Activated CD4-positive, CD25-positive, alpha-beta regulatory T cell treated with anti-CD3 and anti-CD28 coated beads, Interleukin-2, amount 50 U/mL, for 16 hours (primary cell): ENCODE measurements at regions not wholly inside any gene's neighbourhood (a gene's known extent, or its start where the extent isn't known, plus 50 kb on each side); places are given as distances from the start of the nearest gene placed in this dataset.
"Not testable (repeated sequence)": the region's sequence is repeated elsewhere in the genome, so short reads cannot be mapped to it uniquely, and the experiment has no call there.

ENCODE experiments used
- DNase-seq: peaks from one replicate; pipeline ENCODE4 v3.0.0-alpha.2; 2020; ENCODE audit warnings: low read depth, low spot score

- not testable (repeated sequence) for DNase-seq
Observed at GRCh38 chr10:8684916-8685315, 630.4 kb downstream of the GATA3 start.

GRCh38 chr10:8688881-8689280 is 634.4 kb downstream of the GATA3 start:
- DNase-seq: no peak

DNA sequence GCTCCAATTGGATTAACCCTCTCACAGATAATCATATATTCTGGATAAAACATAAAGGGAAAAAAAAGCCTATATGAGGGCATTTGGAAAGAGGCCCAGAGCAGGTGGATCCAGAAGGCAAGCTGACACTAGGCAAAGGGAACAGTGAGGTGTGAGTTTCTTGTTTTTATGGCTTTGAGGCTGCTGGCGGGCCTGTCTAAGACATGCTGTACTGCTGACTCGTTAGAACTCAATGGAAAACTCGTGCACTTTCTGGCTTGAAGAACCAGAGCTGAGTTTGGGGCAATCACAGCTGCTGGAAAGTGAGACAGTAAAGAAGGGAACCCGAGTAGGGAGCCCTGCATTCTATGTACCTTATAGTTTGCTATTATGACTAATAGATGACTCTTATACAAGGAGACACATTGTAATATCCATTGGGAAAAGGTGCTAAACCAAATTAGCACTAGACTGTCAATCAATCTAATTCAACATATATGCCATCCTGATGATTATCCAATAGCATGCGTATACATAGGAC is 637.1 kb downstream of the GATA3 start:
- no peak for DNase-seq

DNA sequence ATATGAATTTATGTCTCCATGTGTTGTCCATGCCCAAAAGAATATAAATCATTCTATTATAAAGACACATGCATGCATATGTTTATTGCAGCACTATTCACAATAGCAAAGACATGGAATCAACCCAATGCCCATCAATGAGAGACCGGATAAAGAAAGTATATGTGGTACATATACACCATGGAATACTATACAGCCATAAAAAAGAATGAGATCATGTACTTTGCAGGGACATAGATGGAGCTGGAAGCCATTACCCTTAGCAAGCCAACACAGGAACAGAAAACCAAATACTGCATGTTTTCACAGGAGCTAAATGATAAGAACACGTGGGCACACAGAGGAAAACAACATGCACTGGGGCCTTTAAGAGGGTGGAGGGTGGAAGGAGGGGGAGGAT is 639.1 kb downstream of the GATA3 start:
- not testable (repeated sequence) for DNase-seq

DNA sequence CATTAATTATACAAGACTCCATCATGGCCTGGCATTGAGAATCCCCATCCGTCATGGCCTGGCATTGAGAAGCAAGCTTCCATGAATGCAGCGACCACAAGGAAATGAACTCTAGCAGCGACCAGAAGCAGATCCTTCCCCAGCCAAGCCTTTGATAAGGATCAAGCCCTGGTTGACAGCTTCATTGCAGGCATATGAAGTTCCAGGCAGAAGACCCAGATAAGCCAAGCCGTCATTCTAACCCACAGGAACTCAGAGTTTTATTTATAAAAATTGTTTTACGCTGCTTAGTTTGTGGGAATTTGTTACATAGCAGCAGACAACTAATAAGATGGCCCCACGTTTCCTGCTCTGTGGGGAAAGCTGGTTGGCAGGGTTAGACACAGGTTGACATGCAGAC is 642.3 kb downstream of the GATA3 start:
- DNase-seq: no peak

DNA sequence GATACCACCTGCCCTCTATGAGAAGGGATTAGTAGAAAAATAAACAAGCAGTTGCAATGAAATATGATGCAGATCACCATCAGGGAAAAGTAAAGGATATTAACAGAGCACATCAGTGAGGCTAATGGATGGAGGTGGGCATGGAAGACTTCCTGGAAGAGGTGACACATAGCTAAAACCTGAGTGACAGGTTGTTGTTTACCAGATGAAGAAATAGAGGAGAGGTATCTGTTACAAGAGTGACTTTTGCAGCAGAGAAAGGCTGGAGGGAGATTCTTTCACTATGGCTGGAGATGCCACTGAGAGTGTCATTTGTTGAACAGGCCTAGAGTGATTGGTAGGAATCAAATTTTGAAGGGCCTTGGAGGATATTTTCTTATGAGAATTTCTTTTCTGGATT is 646.2 kb downstream of the GATA3 start:
- DNase-seq: no peak

DNA sequence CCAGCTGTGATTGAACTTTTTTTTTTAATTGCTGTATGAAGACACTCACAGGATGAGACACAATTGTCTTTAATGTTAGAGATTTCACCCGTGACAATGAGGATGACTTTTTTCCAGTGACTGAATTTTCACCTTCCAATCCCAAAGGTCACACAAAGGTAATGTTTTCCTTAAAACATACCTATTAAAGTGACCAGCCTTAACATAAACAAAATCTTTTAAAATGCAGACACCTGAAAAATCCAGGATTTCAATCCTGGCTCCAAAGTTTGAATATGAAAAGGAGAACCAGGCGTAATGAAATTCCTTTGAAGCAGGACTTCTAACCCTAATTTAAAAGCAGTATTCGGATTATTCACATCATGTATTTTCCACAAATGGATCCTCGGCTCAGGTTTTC is 647.7 kb downstream of the GATA3 start:
- DNase-seq: no peak

DNA sequence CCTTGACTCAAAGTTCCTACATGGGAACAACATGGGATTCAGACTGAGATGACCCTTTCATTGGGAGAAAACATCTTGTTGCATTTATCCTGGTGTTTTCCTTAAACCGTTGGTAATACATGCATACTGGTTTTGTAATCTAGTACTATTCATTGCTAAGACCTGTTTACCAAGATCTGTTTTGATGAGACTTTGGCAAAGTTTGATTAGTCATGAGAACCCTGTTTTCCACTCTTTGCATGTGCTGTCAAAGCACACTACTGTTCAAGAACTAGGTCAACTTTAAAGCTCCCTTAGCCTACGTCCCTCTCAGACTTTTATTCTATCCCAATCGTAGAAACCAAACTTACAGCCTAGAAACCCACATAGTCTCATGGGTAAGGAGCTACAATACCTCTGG is 650.9 kb downstream of the GATA3 start:
- DNase-seq: no peak

DNA sequence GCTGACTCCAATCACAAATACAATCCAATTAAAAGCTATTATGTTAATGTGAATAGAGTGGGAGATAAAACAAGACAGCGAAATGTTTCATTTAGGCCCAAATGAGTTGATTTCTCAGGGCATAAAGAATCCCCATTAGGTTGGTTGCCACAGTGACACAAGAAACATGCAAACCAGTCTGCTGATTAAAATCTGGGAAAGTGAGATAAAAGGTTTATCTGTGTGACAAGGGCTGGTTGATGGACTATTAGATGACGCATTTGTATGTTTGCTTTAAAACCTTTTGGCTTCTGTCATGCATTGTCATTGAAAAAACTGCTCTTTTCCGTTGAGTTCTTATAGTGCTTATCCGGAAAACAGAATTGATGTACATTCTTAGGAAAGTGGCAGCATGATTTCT is 658.2 kb downstream of the GATA3 start:
- no peak for DNase-seq

GRCh38 chr10:8719971-8720370 is 665.5 kb downstream of the GATA3 start:
- no peak for DNase-seq

- DNase-seq: no peak
Observed at GRCh38 chr10:8721650-8722049, 667.2 kb downstream of the GATA3 start.

- DNase-seq: no peak
Observed at GRCh38 chr10:8722835-8723234, 668.3 kb downstream of the GATA3 start.

DNA sequence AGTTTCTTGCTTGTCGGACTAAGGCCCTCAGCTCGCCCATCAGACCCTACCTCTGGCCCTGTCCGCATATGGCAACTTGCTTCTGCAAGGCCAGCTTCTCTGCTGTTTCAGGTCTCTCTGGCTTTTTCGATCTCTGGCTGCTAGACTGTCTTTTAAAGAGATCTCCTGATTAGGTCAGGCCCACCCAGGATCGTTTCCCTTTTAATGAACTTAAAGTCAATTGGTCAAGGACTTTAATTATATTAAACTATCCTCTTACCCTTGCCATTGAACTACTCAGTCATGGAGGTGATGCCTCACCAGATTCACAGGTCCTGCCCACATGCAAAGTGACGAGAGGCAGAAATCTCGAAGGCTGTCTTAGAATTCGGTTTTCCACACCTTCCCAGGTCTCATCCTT is 670.9 kb downstream of the GATA3 start:
- DNase-seq: no peak

GRCh38 chr10:8726084-8726778 is 671.7 kb downstream of the GATA3 start:
- DNase-seq: no peak

- no peak for DNase-seq
Observed at GRCh38 chr10:8726779-8727084, 672.2 kb downstream of the GATA3 start.

DNA sequence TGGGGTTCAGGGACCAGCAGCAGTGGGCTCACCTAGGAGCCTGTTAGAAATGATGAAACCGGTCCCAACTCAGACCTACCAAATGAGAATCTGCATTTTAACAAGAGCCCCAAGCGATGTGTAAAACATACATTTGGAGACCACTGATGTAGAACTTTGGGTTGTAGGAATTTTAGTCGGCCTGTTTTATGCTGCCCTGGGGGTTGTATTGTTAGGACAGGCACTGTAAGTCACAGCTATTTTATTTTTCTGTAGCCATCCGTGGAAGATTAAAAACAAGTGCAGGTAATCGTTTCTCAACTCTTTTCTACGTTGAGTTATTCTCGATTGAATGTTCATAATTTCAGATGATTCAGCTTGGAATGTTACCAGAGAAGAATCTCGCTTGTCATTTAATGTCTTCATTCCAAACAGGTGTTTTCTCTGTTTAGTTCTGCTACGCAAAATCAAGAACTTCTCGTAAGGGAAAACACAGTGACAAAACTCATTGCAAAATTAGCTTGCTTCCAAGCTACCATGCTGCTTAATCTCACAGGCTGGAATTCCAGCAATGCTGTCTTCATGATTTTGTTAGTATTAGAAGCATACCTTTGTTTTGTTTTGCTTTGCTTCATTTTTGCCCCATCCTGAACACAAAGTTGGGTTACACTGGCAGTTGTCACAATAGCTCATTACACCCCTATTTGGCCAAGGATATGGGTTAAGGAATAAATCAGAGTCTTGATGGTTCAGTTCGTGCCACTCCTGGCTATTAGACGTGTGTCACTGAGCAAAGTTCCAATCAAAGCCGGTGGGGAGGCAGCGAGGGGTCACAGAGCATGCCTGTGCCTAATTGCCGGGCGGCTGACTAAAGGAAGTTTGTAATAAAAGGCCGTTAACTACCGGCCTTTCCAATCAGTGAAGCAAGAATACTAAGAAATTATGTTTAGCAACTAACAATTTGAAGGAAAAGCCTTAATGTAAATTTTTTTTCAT is 676.9 kb downstream of the GATA3 start:
- no peak for DNase-seq

GRCh38 chr10:8738987-8739386 is 684.5 kb downstream of the GATA3 start:
- no peak for DNase-seq

DNA sequence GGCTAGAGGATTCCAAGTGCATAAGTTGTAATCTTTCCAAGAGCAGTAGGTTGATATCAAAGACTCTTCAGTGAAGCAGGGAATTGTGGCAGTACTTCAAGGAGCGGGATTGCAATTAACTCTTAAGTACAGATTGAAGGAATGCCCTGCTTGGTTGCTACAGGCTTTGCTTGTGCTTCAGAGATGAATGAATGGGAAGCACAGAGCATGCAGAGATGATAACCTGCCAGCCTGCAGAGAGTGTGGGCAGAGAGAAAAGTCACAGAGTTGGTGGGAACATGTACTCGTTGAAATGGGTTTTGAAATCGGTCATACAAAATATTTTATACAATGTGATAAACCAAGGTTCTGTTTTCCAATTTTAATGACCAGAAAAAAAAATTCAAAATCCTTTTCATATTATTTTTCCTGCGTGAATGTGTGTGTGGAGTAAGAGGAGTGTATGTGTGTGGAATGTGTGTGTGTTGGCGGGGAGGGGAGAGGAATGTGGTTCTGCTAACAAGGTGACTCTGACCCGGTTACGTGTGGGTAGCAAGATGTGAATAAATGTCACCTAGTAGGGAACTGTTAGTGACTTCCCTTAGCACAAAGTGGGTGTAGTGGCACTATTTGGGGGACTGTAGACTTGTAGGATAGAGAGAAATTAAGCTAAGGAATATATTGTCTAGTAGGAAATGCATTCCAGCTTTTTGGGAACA is 697.8 kb downstream of the GATA3 start:
- DNase-seq: no peak

- DNase-seq: no peak
Observed at GRCh38 chr10:8758029-8758428, 703.5 kb downstream of the GATA3 start.

DNA sequence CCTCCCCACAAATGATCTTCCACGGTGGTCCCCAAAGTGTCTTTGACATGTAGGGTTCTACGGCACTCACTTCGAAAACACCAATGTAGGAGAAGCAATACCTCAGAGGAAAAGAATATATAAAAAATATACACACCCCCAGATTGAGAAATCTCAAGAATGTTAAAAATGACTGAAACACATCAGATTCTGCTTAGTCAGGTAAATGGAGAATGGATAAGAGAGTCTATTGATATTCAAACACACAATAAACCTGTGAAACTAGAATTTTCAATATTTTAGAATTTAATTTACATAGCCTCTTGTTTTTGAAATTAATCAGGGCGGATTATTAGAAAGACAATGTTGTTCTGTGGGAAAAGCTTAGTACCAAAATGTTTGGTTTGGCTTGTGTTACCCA is 712.4 kb downstream of the GATA3 start:
- DNase-seq: no peak

GRCh38 chr10:8767591-8767990 is 713.1 kb downstream of the GATA3 start:
- DNase-seq: no peak

- DNase-seq: no peak
Observed at GRCh38 chr10:8768341-8768740, 713.9 kb downstream of the GATA3 start.
